Subcutaneous abdominal adipose tissue (tissue), 5 donors: ENCODE measurements at regions not wholly inside any gene's neighbourhood (a gene's known extent, or its start where the extent isn't known, plus 50 kb on each side); places are given as distances from the start of the nearest gene placed in this dataset.

Experiments used
- H3K27ac ChIP-seq: one replicate; pipeline ENCODE4 v1.7.0; 2013; ENCODE audit warnings: low read depth, mild to moderate bottlenecking, inconsistent platforms, low read length, moderate library complexity
- H3K27me3 ChIP-seq, 5 donors: one replicate each; pipeline ENCODE4 v1.7.0; 2013; ENCODE audit warnings: low read length in 5 of 5, inconsistent platforms in 1 of 5; ENCODE audit not compliant: control insufficient read depth in 5 of 5, insufficient read depth in 4 of 5
- H3K36me3 ChIP-seq, 5 donors: one replicate each; pipeline ENCODE4 v1.7.0; 2013; ENCODE audit warnings: low read length in 5 of 5; ENCODE audit not compliant: control insufficient read depth in 5 of 5, insufficient read depth in 5 of 5
- H3K4me1 ChIP-seq, 5 donors: one replicate each; pipeline ENCODE4 v1.7.0; 2013; ENCODE audit warnings: low read length in 5 of 5, mild to moderate bottlenecking in 3 of 5, moderate library complexity in 1 of 5; ENCODE audit not compliant: control insufficient read depth in 5 of 5, insufficient read depth in 5 of 5
- H3K4me3 ChIP-seq, 5 donors: one replicate each; pipeline ENCODE4 v1.7.0; 2013; ENCODE audit warnings: low read length in 5 of 5, low read depth in 1 of 5
- H3K9ac ChIP-seq, 5 donors: one replicate each; pipeline ENCODE4 v1.7.0; 2013; ENCODE audit warnings: low read length in 5 of 5, mild to moderate bottlenecking in 4 of 5, moderate library complexity in 3 of 5
- H3K9me3 ChIP-seq, 5 donors: one replicate each; pipeline ENCODE4 v1.7.0; 2013; ENCODE audit warnings: low read length in 5 of 5; ENCODE audit not compliant: control insufficient read depth in 5 of 5
- donor health status: healthy.
- donor health status: healthy.
- donor health status: healthy.
- donor health status: healthy.
- donor health status: healthy.

GRCh38 chr13:22288496-22288895 lies 617.6 kb downstream of the FGF9 start:
- H3K27me3 ChIP-seq = no peaks in the 10 kb centered on the region
- H3K4me3 ChIP-seq = no peak overlapping the region
- no peak overlapping the region for H3K27ac ChIP-seq
- H3K9me3 ChIP-seq = no peaks in the 10 kb centered on the region
- H3K36me3 ChIP-seq = no peaks in the 10 kb centered on the region
- no peaks in the 10 kb centered on the region for H3K4me1 ChIP-seq
- H3K9ac ChIP-seq = no peak overlapping the region

- no peaks in the 10 kb centered on the region for H3K9me3 ChIP-seq
- no peak overlapping the region for H3K9ac ChIP-seq
- no peaks in the 10 kb centered on the region for H3K4me1 ChIP-seq
- H3K27ac ChIP-seq = no peak overlapping the region
- H3K4me3 ChIP-seq = no peak overlapping the region
- H3K27me3 ChIP-seq = no peaks in the 10 kb centered on the region
- H3K36me3 ChIP-seq = no peaks in the 10 kb centered on the region
Measured at GRCh38 chr13:22289711-22290110, 618.8 kb downstream of the FGF9 start.

- Histone ChIP-seq H3K4me1 (no peaks in the 10 kb centered on the region), H3K9ac (no peak overlapping the region), H3K27ac (no peak overlapping the region), H3K36me3 (no peaks in the 10 kb centered on the region), H3K27me3 (no peaks in the 10 kb centered on the region), H3K9me3 (peaks cover 0 to 3% (median 0%) of the 10 kb centered on the region in 5 donors), H3K4me3 (no peak overlapping the region)
Measured at GRCh38 chr13:22298530-22298929, 627.7 kb downstream of the FGF9 start.

GRCh38 chr13:22311734-22312404 lies 641.0 kb downstream of the FGF9 start:
- Histone ChIP-seq H3K4me3 (no peak overlapping the region), H3K27me3 (no peaks in the 10 kb centered on the region), H3K27ac (no peak overlapping the region), H3K9me3 (no peaks in the 10 kb centered on the region), H3K4me1 (peaks cover 0 to 6% (median 4%) of the 10 kb centered on the region in 5 donors), H3K9ac (no peak overlapping the region), H3K36me3 (no peaks in the 10 kb centered on the region)

GRCh38 chr13:22312405-22312803 lies 641.5 kb downstream of the FGF9 start:
- Histone ChIP-seq H3K27me3 (no peaks in the 10 kb centered on the region), H3K4me3 (no peak overlapping the region), H3K27ac (no peak overlapping the region), H3K9me3 (no peaks in the 10 kb centered on the region), H3K36me3 (no peaks in the 10 kb centered on the region), H3K4me1 (peaks cover 0 to 6% (median 4%) of the 10 kb centered on the region in 5 donors), H3K9ac (no peak overlapping the region)

GRCh38 chr13:22316494-22317025 lies 645.7 kb downstream of the FGF9 start:
- no peak overlapping the region for H3K4me3 ChIP-seq
- no peaks in the 10 kb centered on the region for H3K36me3 ChIP-seq
- peaks cover 0 to 6% (median 4%) of the 10 kb centered on the region in 5 donors for H3K4me1 ChIP-seq
- H3K27me3 ChIP-seq = no peaks in the 10 kb centered on the region
- peaks cover 0 to 3% (median 0%) of the 10 kb centered on the region in 5 donors for H3K9me3 ChIP-seq
- H3K27ac ChIP-seq = no peak overlapping the region
- no peak overlapping the region for H3K9ac ChIP-seq

- Histone ChIP-seq H3K4me3 (no peak overlapping the region), H3K4me1 (no peaks in the 10 kb centered on the region), H3K27ac (no peak overlapping the region), H3K9me3 (peaks cover 0 to 3% (median 0%) of the 10 kb centered on the region in 5 donors), H3K9ac (no peak overlapping the region), H3K27me3 (no peaks in the 10 kb centered on the region), H3K36me3 (no peaks in the 10 kb centered on the region)
Measured at GRCh38 chr13:22320991-22321390, 650.1 kb downstream of the FGF9 start.

- Histone ChIP-seq H3K27me3 (no peaks in the 10 kb centered on the region), H3K4me1 (no peaks in the 10 kb centered on the region), H3K4me3 (no peak overlapping the region), H3K9me3 (no peaks in the 10 kb centered on the region), H3K27ac (no peak overlapping the region), H3K36me3 (no peaks in the 10 kb centered on the region), H3K9ac (no peak overlapping the region)
Measured at GRCh38 chr13:22325761-22326160, 654.9 kb downstream of the FGF9 start.

GRCh38 chr13:22332416-22332815 lies 661.5 kb downstream of the FGF9 start:
- H3K9ac ChIP-seq = no peak overlapping the region
- H3K4me3 ChIP-seq = no peak overlapping the region
- H3K9me3 ChIP-seq = no peaks in the 10 kb centered on the region
- H3K27me3 ChIP-seq = no peaks in the 10 kb centered on the region
- no peaks in the 10 kb centered on the region for H3K36me3 ChIP-seq
- H3K27ac ChIP-seq = no peak overlapping the region
- no peaks in the 10 kb centered on the region for H3K4me1 ChIP-seq

- no peak overlapping the region for H3K27ac ChIP-seq
- H3K9ac ChIP-seq = no peak overlapping the region
- H3K4me3 ChIP-seq = no peak overlapping the region
Measured at GRCh38 chr13:22336460-22336859, 665.6 kb downstream of the FGF9 start.

More at GRCh38 chr13:22336460-22336859, 665.6 kb downstream of the FGF9 start:
- Histone ChIP-seq H3K4me1 (no peaks in the 10 kb centered on the region), H3K9me3 (peaks cover 0 to 3% (median 0%) of the 10 kb centered on the region in 5 donors), H3K36me3 (no peaks in the 10 kb centered on the region), H3K27me3 (no peaks in the 10 kb centered on the region)
